Thyroid gland (tissue), 4 donors: ENCODE measurements at regions not wholly inside any gene's neighbourhood (a gene's known extent, or its start where the extent isn't known, plus 50 kb on each side); places are given as distances from the start of the nearest gene placed in this dataset.

Experiments used
- POLR2A ChIP-seq, 2 donors: fragments of 450-650 bp; IDR thresholded peaks; one replicate each; pipeline ENCODE4 v1.6.1; 2017; ENCODE audit warnings: antibody characterized with exemption in 2 of 2, mild to moderate bottlenecking in 2 of 2, moderate library complexity in 1 of 2
- TF ChIP-seq, protein P1 (sequence below), 6 experiments: fragments of 200-600 bp in 3 of 6; fragments of 450-650 bp in 3 of 6; sonication (generic) in 3 of 6; IDR thresholded peaks; one replicate each; pipeline ENCODE4 v1.5.1; 2016 to 2019; ENCODE audit warnings: antibody characterized with exemption in 6 of 6, mild to moderate bottlenecking in 2 of 6, inconsistent platforms in 1 of 6, moderate library complexity in 1 of 6

- TF ChIP-seq, protein P1, sequence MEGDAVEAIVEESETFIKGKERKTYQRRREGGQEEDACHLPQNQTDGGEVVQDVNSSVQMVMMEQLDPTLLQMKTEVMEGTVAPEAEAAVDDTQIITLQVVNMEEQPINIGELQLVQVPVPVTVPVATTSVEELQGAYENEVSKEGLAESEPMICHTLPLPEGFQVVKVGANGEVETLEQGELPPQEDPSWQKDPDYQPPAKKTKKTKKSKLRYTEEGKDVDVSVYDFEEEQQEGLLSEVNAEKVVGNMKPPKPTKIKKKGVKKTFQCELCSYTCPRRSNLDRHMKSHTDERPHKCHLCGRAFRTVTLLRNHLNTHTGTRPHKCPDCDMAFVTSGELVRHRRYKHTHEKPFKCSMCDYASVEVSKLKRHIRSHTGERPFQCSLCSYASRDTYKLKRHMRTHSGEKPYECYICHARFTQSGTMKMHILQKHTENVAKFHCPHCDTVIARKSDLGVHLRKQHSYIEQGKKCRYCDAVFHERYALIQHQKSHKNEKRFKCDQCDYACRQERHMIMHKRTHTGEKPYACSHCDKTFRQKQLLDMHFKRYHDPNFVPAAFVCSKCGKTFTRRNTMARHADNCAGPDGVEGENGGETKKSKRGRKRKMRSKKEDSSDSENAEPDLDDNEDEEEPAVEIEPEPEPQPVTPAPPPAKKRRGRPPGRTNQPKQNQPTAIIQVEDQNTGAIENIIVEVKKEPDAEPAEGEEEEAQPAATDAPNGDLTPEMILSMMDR (IDR thresholded peaks at IDR 0.05) = no peak
- TF ChIP-seq POLR2A (IDR thresholded peaks at IDR 0.05) = no peak
These were observed 93.6 kb upstream of the RASGEF1B start for GRCh38 chr4:81565142-81565870.
